Endothelial cell of umbilical vein (primary cell): ENCODE measurements at regions not wholly inside any gene's neighbourhood (a gene's known extent, or its start where the extent isn't known, plus 50 kb on each side); places are given as distances from the start of the nearest gene placed in this dataset.

Experiments
- BruUV-seq: library from RNA; stranded (reverse); fragments of 400-500 nt; replicated peaks from 2 replicates; lab custom pipeline; 2021; lab: Mats Ljungman, UMichigan
- CTCF ChIA-PET: fragments of 300-600, 350-600 bp; sonication (Branson Sonifier 250); formaldehyde crosslinking; loops from one replicate; lab custom pipeline; 2021; ENCODE audit warnings: antibody characterized with exemption, inconsistent platforms; lab: Charles Lee
- POLR2A ChIA-PET: fragments of 300-600, 350-600 bp; sonication (Branson Sonifier 250); formaldehyde crosslinking; loops from one replicate; lab custom pipeline; 2021; ENCODE audit warnings: antibody characterized with exemption, inconsistent platforms; lab: Charles Lee
- DNase-seq: peaks from one replicate; pipeline ENCODE4 v3.0.0-alpha.2; 2011; ENCODE audit warnings: low read depth, low spot score
- FAIRE-seq: peaks from 2 replicates; lab custom pipeline; 2011; peaks lifted over from hg19 to GRCh38; lab: Jason Lieb, UNC
- H2AFZ ChIP-seq: 2 replicates; pipeline ENCODE4 v1.6.0; 2012; ENCODE audit warnings: low read depth, low read length, control low read depth, inconsistent platforms
- H3K27ac ChIP-seq: 2 replicates; pipeline ENCODE4 v1.5.1; 2011; ENCODE audit warnings: low read depth, mild to moderate bottlenecking, control low read depth, low read length, moderate library complexity; ENCODE audit not compliant: insufficient read depth
- H3K27me3 ChIP-seq, 2 experiments: 2 replicates each; pipeline versions ENCODE4 v1.6.0 to v1.6.1; 2011; ENCODE audit warnings: low read length in 2 of 2, mixed read lengths in 1 of 2; ENCODE audit not compliant: control insufficient read depth in 2 of 2, insufficient read depth in 2 of 2
- H3K36me3 ChIP-seq, 2 experiments: 2 replicates in 1 of 2; 3 replicates in 1 of 2; pipeline ENCODE4 v1.5.1; 2011; ENCODE audit warnings: low read length in 2 of 2, mild to moderate bottlenecking in 1 of 2, moderate library complexity in 1 of 2; ENCODE audit not compliant: control insufficient read depth in 2 of 2, insufficient read depth in 2 of 2; ENCODE audit errors: extremely low read depth in 1 of 2
- H3K4me1 ChIP-seq: 3 replicates; pipeline ENCODE4 v1.5.1; 2011; ENCODE audit warnings: mild to moderate bottlenecking, low read length; ENCODE audit not compliant: control insufficient read depth, insufficient read depth; ENCODE audit errors: extremely low read depth
- H3K4me2 ChIP-seq: 2 replicates; pipeline ENCODE4 v1.6.1; 2011; ENCODE audit warnings: low read length, control low read depth, mixed read lengths; ENCODE audit not compliant: insufficient read depth
- H3K4me3 ChIP-seq, 3 experiments: fragments of 200-600 bp in 1 of 3; sonication (generic), shearing (Covaris generic) in 1 of 3; replicated peaks in 1 of 3; 2 replicates each; pipeline ENCODE4 v1.5.1; 2011 to 2016; ENCODE audit warnings: control low read depth in 3 of 3, low read length in 3 of 3, mild to moderate bottlenecking in 2 of 3, inconsistent platforms in 1 of 3, low read depth in 1 of 3, moderate library complexity in 1 of 3; ENCODE audit not compliant: insufficient read depth in 1 of 3
- H3K79me2 ChIP-seq: 2 replicates; pipeline ENCODE4 v1.6.0; 2012; ENCODE audit warnings: low read length, inconsistent platforms; ENCODE audit not compliant: control insufficient read depth, insufficient read depth
- H3K9ac ChIP-seq: replicated peaks from 2 replicates; pipeline ENCODE3; 2011; ENCODE audit warnings: low read length, control low read depth; ENCODE audit not compliant: insufficient read depth; ENCODE audit errors: extremely low read depth
- H3K9me1 ChIP-seq: replicated peaks from 3 replicates; pipeline ENCODE4 v1.6.0; 2011; ENCODE audit warnings: mild to moderate bottlenecking, low read length; ENCODE audit not compliant: control insufficient read depth, insufficient read depth; ENCODE audit errors: extremely low read depth
- H3K9me3 ChIP-seq: replicated peaks from 2 replicates; pipeline ENCODE4 v1.5.1; 2012; ENCODE audit warnings: low read length, inconsistent platforms; ENCODE audit not compliant: control insufficient read depth, insufficient read depth
- H4K20me1 ChIP-seq: replicated peaks from 2 replicates; pipeline ENCODE3; 2011; ENCODE audit warnings: mild to moderate bottlenecking, low read length; ENCODE audit not compliant: control insufficient read depth, insufficient read depth; ENCODE audit errors: extremely low read depth
- CTCF ChIP-seq, 2 donors: IDR thresholded peaks; 1 replicate in 1 of 2; 2 replicates in 1 of 2; pipeline ENCODE4 v1.5.1; 2011; ENCODE audit warnings: low read length in 2 of 2, mild to moderate bottlenecking in 2 of 2, moderate library complexity in 2 of 2, control low read depth in 1 of 2, inconsistent platforms in 1 of 2, low read depth in 1 of 2; ENCODE audit not compliant: insufficient read depth in 1 of 2; ENCODE audit errors: extremely low read depth in 1 of 2
- EZH2 ChIP-seq: IDR thresholded peaks from 2 replicates; pipeline ENCODE4 v1.6.1; 2012; ENCODE audit warnings: borderline replicate concordance, low read depth, mild to moderate bottlenecking, moderate library complexity, low read length, inconsistent platforms; ENCODE audit not compliant: severe bottlenecking
- FOS ChIP-seq: IDR thresholded peaks from 2 replicates; pipeline ENCODE4 v1.6.1; 2011; ENCODE audit warnings: mild to moderate bottlenecking, low read length, moderate library complexity, borderline replicate concordance; ENCODE audit not compliant: insufficient read depth
- GATA2 ChIP-seq: IDR thresholded peaks from 2 replicates; pipeline ENCODE4 v1.7.0; 2011; ENCODE audit warnings: low read depth, mild to moderate bottlenecking, moderate library complexity, mixed read lengths, low read length; ENCODE audit not compliant: insufficient read length, insufficient read depth
- JUN ChIP-seq: IDR thresholded peaks from 2 replicates; pipeline ENCODE4 v1.6.1; 2011; ENCODE audit warnings: borderline replicate concordance, low read depth; ENCODE audit not compliant: insufficient read length, insufficient read depth
- MAX ChIP-seq: IDR thresholded peaks from 2 replicates; pipeline ENCODE4 v1.6.1; 2011; ENCODE audit not compliant: insufficient read depth, insufficient read length
- MYC ChIP-seq: IDR thresholded peaks from one replicate; pipeline ENCODE4 v1.6.1; 2011; ENCODE audit warnings: mild to moderate bottlenecking, low read depth, low read length
- POLR2A ChIP-seq: IDR thresholded peaks from 2 replicates; pipeline ENCODE4 v1.6.1; 2012; ENCODE audit warnings: low read depth, mild to moderate bottlenecking, control low read depth, low read length
- POLR2AphosphoS5 ChIP-seq: IDR thresholded peaks from 2 replicates; pipeline ENCODE4 v1.6.1; 2012; ENCODE audit warnings: low read depth, mild to moderate bottlenecking, control low read depth, low read length, moderate library complexity; ENCODE audit not compliant: insufficient read depth
- dilution Hi-C: fragments of 300-500 bp; cut with MboI; formaldehyde crosslinking; loops from one replicate; pipeline ENCODE4 v1.15.0; 2019; ENCODE audit warnings: low sequenced_read_pairs; ENCODE audit not compliant: extremely low pct_ligation_motif_present
- intact Hi-C: fragments of 100-400 bp; cut with micrococcal nuclease; formaldehyde crosslinking; loops from one replicate; pipeline ENCODE4 v1.10.0; 2022

GRCh38 chr11:104222464-104222863, 58.5 kb upstream of the PDGFD start:
- Histone ChIP-seq H3K4me1 (no peaks in the 10 kb centered on the region), H3K9me1 (no peaks in the 10 kb centered on the region), H3K9me3 (no peaks in the 10 kb centered on the region), H4K20me1 (no peaks in the 10 kb centered on the region), H3K4me2 (no peak overlapping the region), H3K36me3 (no peaks in the 10 kb centered on the region), H3K9ac (no peak overlapping the region), H3K79me2 (no peaks in the 10 kb centered on the region), H3K4me3 (no peak overlapping the region), H3K27ac (no peak overlapping the region), H3K27me3 (no peaks in the 10 kb centered on the region), H2AFZ (no peak overlapping the region)
- TF ChIP-seq GATA2 (no peak), EZH2 (no peak), POLR2AphosphoS5 (no peak), CTCF (IDR thresholded peaks at IDR 0.05; ENCODE audit: extremely low read depth in 1 of 2, insufficient read depth in 1 of 2, low read depth in 1 of 2, low read length in 2 of 2) (no peak), FOS (no peak), MYC (no peak), JUN (no peak), POLR2A (no peak), MAX (no peak)
- CTCF ChIA-PET = no interaction called here
- DNase-seq (no peak), FAIRE-seq (no peak)
- dilution Hi-C loops = no loop called here
- no TSS peak for BruUV-seq
- intact Hi-C loops = no loop called here
- POLR2A ChIA-PET = no interaction called here
